ENCODE measurements at regions not wholly inside any gene's neighbourhood (a gene's known extent, or its start where the extent isn't known, plus 50 kb on each side); places are given as distances from the start of the nearest gene placed in this dataset.

- intact Hi-C loops (cut with micrococcal nuclease) = loop anchor here (10.0 kb wide), 1 partner anchor 170 kb away; no protein-coding TSS in a partner anchor
- BruUV-seq (replicated peaks) = no TSS peak
- ChIA-PET RAD21 (ENCODE audit: low non-redundant PET in 1 of 2, low total read pairs in 2 of 2, uncharacterized antibody in 2 of 2, unreplicated experiment in 2 of 2) (no interaction called here), CTCF (no interaction called here), POLR2A (no interaction called here)
- no peaks in the 10 kb centered on the region for H3K9me2 ChIP-seq (ENCODE audit: insufficient read depth)
- no peak overlapping the region for H3K4me2 ChIP-seq (ENCODE audit: low read length)
- no peaks in the 10 kb centered on the region for H3K36me3 ChIP-seq (ENCODE audit: control insufficient read depth in 1 of 2, insufficient read depth in 2 of 2, low read length in 2 of 2)
- DNase-seq (ENCODE audit: low read depth, low spot score) (no peak), ATAC-seq (no peak)
- H3K79me2 ChIP-seq (ENCODE audit: insufficient read depth, low read length) = no peaks in the 10 kb centered on the region
- no peak overlapping the region for H2AFZ ChIP-seq (ENCODE audit: low read depth, low read length, poor library complexity, severe bottlenecking)
- no peak overlapping the region for H3K4me3 ChIP-seq (replicated peaks in 1 of 2; ENCODE audit: low read depth in 1 of 2, low read length in 2 of 2)
- no peak overlapping the region for H3K9ac ChIP-seq (ENCODE audit: low read length)
- H3K27ac ChIP-seq (ENCODE audit: low read depth, low read length) = no peak overlapping the region
- H3K4me1 ChIP-seq (ENCODE audit: control insufficient read depth in 1 of 2, insufficient read depth in 2 of 2, low read length in 2 of 2) = peaks cover 3 to 12% of the 10 kb centered on the region in 2 experiments; a peak in 3 of 4 replicates
- TF ChIP-seq JUND (IDR thresholded peaks at IDR 0.05) = no peak
- TF ChIP-seq SRF (IDR thresholded peaks at IDR 0.05; ENCODE audit: low read depth) = no peak
- no peak for TF ChIP-seq YY1 (IDR thresholded peaks at IDR 0.05; ENCODE audit: extremely low read depth, insufficient replicate concordance, low read depth, low read length)
- TF ChIP-seq MAX (IDR thresholded peaks at IDR 0.05) = no peak
- TF ChIP-seq FOSL1 (IDR thresholded peaks at IDR 0.05; ENCODE audit: low read depth) = no peak
- no peak for TF ChIP-seq SIN3A (IDR thresholded peaks at IDR 0.05; ENCODE audit: low read depth)
- TF ChIP-seq ZFX (IDR thresholded peaks at IDR 0.05) = no peak
- TF ChIP-seq EZH2phosphoT487 (IDR thresholded peaks at IDR 0.05; ENCODE audit: borderline replicate concordance) = no peak
- TF ChIP-seq CBX3 (IDR thresholded peaks at IDR 0.05; ENCODE audit: low read depth) = no peak
- no peak for TF ChIP-seq CEBPB (IDR thresholded peaks at IDR 0.05; ENCODE audit: low read depth)
- no peak for TF ChIP-seq POLR2A (IDR thresholded peaks at IDR 0.05; ENCODE audit: borderline replicate concordance, extremely low read depth, insufficient read depth, insufficient read length)
- no peak for TF ChIP-seq ATF3 (IDR thresholded peaks at IDR 0.05)
- no peak for TF ChIP-seq EGR1 (IDR thresholded peaks at IDR 0.05; ENCODE audit: low read depth)
- TF ChIP-seq SP1 (IDR thresholded peaks at IDR 0.05; ENCODE audit: low read depth) = no peak
- no peak for TF ChIP-seq RAD21 (IDR thresholded peaks at IDR 0.05; ENCODE audit: low read depth)
- no peaks in the 10 kb centered on the region for H3K27me3 ChIP-seq (ENCODE audit: insufficient read depth, low read length)
- H4K20me1 ChIP-seq (ENCODE audit: insufficient read depth) = no peaks in the 10 kb centered on the region
- H3K9me3 ChIP-seq (ENCODE audit: control insufficient read depth in 1 of 2, insufficient read depth in 1 of 2, low read depth in 1 of 2, low read length in 2 of 2) = no peaks in the 10 kb centered on the region
These were observed 501.1 kb upstream of the JAG1 start for GRCh38 chr20:11174861-11175260.
